Trophoblast cell (in vitro differentiated cells and primary cell): ENCODE measurements at regions not wholly inside any gene's neighbourhood (a gene's known extent, or its start where the extent isn't known, plus 50 kb on each side); places are given as distances from the start of the nearest gene placed in this dataset.

ENCODE experiments used
- DNase-seq, 2 donors: peaks; one replicate each; pipeline ENCODE4 v3.0.0-alpha.2; 2016
- H2AFZ ChIP-seq: 2 replicates; pipeline ENCODE4 v1.6.1; 2013; ENCODE audit warnings: low read length, moderate library complexity, mild to moderate bottlenecking; ENCODE audit not compliant: insufficient read depth, poor library complexity
- H2AK5ac ChIP-seq: 2 replicates; pipeline ENCODE4 v1.6.1; 2013; ENCODE audit warnings: mild to moderate bottlenecking, low read length
- H2BK120ac ChIP-seq: 2 replicates; pipeline ENCODE4 v1.6.1; 2013; ENCODE audit warnings: low read length, mild to moderate bottlenecking, moderate library complexity; ENCODE audit not compliant: insufficient read depth, poor library complexity
- H2BK12ac ChIP-seq: 2 replicates; pipeline ENCODE4 v1.6.1; 2013; ENCODE audit warnings: mild to moderate bottlenecking, low read length, moderate library complexity
- H2BK5ac ChIP-seq: 2 replicates; pipeline ENCODE4 v1.6.1; 2013; ENCODE audit warnings: low read length, low read depth, moderate library complexity, mild to moderate bottlenecking; ENCODE audit not compliant: poor library complexity
- H3K14ac ChIP-seq: 2 replicates; pipeline ENCODE4 v1.6.1; 2013; ENCODE audit warnings: mild to moderate bottlenecking, low read length
- H3K18ac ChIP-seq: 2 replicates; pipeline ENCODE4 v1.6.1; 2013; ENCODE audit warnings: mild to moderate bottlenecking, low read length
- H3K23ac ChIP-seq: 2 replicates; pipeline ENCODE4 v1.6.1; 2013; ENCODE audit warnings: low read length
- H3K27ac ChIP-seq: 2 replicates; pipeline ENCODE4 v1.5.1; 2013; ENCODE audit warnings: low read depth, mild to moderate bottlenecking, inconsistent platforms, low read length, moderate library complexity
- H3K27me3 ChIP-seq: 2 replicates; pipeline ENCODE4 v1.6.1; 2013; ENCODE audit warnings: inconsistent platforms, mild to moderate bottlenecking, low read length, moderate library complexity; ENCODE audit not compliant: insufficient read depth
- H3K36me3 ChIP-seq, 2 experiments: 1 replicate in 1 of 2; 2 replicates in 1 of 2; pipeline ENCODE4 v1.6.1; 2013; ENCODE audit warnings: low read length in 2 of 2, mild to moderate bottlenecking in 2 of 2, moderate library complexity in 1 of 2; ENCODE audit not compliant: insufficient read depth in 2 of 2, control insufficient read depth in 1 of 2
- H3K4ac ChIP-seq: 2 replicates; pipeline ENCODE4 v1.6.1; 2013; ENCODE audit warnings: low read depth, mild to moderate bottlenecking, low read length, moderate library complexity
- H3K4me1 ChIP-seq, 2 experiments: 1 replicate in 1 of 2; 2 replicates in 1 of 2; pipeline ENCODE4 v1.6.1; 2013; ENCODE audit warnings: low read length in 2 of 2, mild to moderate bottlenecking in 2 of 2, moderate library complexity in 1 of 2; ENCODE audit not compliant: insufficient read depth in 2 of 2, control insufficient read depth in 1 of 2
- H3K4me2 ChIP-seq: 2 replicates; pipeline ENCODE4 v1.6.1; 2013; ENCODE audit warnings: inconsistent platforms, mild to moderate bottlenecking, low read length, moderate library complexity
- H3K4me3 ChIP-seq: 2 replicates; pipeline ENCODE4 v1.5.1; 2013; ENCODE audit warnings: mild to moderate bottlenecking, low read depth, low read length, inconsistent platforms
- H3K79me1 ChIP-seq: one replicate; pipeline ENCODE4 v1.6.1; 2013; ENCODE audit warnings: low read length
- H3K79me2 ChIP-seq: 2 replicates; pipeline ENCODE4 v1.6.1; 2013; ENCODE audit warnings: low read length, mild to moderate bottlenecking; ENCODE audit not compliant: control insufficient read depth, insufficient read depth, poor library complexity
- H3K9ac ChIP-seq: 2 replicates; pipeline ENCODE4 v1.6.1; 2013; ENCODE audit warnings: mild to moderate bottlenecking, low read length
- H3K9me3 ChIP-seq: 2 replicates; pipeline ENCODE4 v1.6.1; 2013; ENCODE audit warnings: low read depth, mild to moderate bottlenecking, control low read depth, inconsistent platforms, low read length; ENCODE audit not compliant: insufficient read depth
- H4K12ac ChIP-seq: 2 replicates; pipeline ENCODE4 v1.6.1; 2013; ENCODE audit warnings: low read depth, mild to moderate bottlenecking, low read length, moderate library complexity
- H4K8ac ChIP-seq: 2 replicates; pipeline ENCODE4 v1.6.1; 2013; ENCODE audit warnings: low read depth, mild to moderate bottlenecking, low read length, moderate library complexity
- H4K91ac ChIP-seq: one replicate; pipeline ENCODE4 v1.6.1; 2013; ENCODE audit warnings: low read depth, mild to moderate bottlenecking, low read length, moderate library complexity
- WGBS: extraction: QIAGEN DNeasy Blood & Tissue Kit; methylation state at CpG from one replicate; pipeline ENCODE4 v1.1.7; 2013; ENCODE audit warnings: missing lambda C conversion rate; ENCODE audit not compliant: insufficient read length, insufficient coverage; ENCODE audit errors: extremely low coverage; 5-methylcytosine and 5-hydroxymethylcytosine counted together

DNA sequence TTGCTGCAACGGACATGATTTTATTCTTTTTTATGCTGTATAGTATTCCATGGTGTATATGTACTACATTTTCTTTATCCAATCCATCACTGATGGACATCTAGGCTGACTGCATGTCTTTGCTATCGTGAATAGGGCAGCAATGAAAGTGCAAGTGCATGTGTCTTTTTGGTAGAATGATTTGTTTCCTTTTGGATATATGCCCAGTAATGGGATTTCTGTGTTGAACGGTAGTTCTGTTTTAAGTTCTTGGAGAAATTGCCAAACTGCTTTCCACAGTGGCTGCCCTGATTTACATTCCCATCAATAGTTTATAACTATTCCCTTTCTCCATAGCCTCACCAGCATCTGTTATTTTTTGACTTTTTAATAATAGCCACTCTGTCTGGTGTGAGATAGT, 99.7 kb upstream of the CRIM1 start:
- H3K9ac ChIP-seq, result no peak overlapping the region
- WGBS, result no CpG with 5 or more reads among the region's 3 CpGs
- H3K4me1 ChIP-seq, result no peaks in the 10 kb centered on the region

GRCh38 chr2:36253086-36253485, 102.5 kb upstream of the CRIM1 start:
- H3K14ac ChIP-seq, result no peak overlapping the region
- H3K79me2 ChIP-seq, result no peaks in the 10 kb centered on the region
- H3K79me1 ChIP-seq, result no peaks in the 10 kb centered on the region
- H3K4ac ChIP-seq, result no peak overlapping the region
- no peaks in the 10 kb centered on the region for H3K27me3 ChIP-seq
- WGBS, result no CpG with 5 or more reads among the region's 5 CpGs
- no peak overlapping the region for H2BK12ac ChIP-seq
- no peak overlapping the region for H2AFZ ChIP-seq
- H2BK120ac ChIP-seq, result no peak overlapping the region
- H3K4me2 ChIP-seq, result no peak overlapping the region
- no peak overlapping the region for H3K18ac ChIP-seq
- no peak overlapping the region for H4K8ac ChIP-seq
- H3K27ac ChIP-seq, result no peak overlapping the region
- H3K36me3 ChIP-seq, result no peaks in the 10 kb centered on the region
- no peak for DNase-seq
- H3K9ac ChIP-seq, result no peak overlapping the region
- H2AK5ac ChIP-seq, result no peak overlapping the region
- no peak overlapping the region for H3K4me3 ChIP-seq
- H3K23ac ChIP-seq, result no peak overlapping the region
- no peak overlapping the region for H4K91ac ChIP-seq
- H2BK5ac ChIP-seq, result no peak overlapping the region
- H4K12ac ChIP-seq, result no peak overlapping the region
- H3K9me3 ChIP-seq, result no peaks in the 10 kb centered on the region
- H3K4me1 ChIP-seq, result no peaks in the 10 kb centered on the region

More for the DNA sequence above, 99.7 kb upstream of the CRIM1 start:
- Histone ChIP-seq H2BK5ac (no peak overlapping the region), H3K4me3 (no peak overlapping the region), H2AFZ (no peak overlapping the region), H3K27ac (no peak overlapping the region), H3K23ac (no peak overlapping the region), H3K79me2 (no peaks in the 10 kb centered on the region), H3K36me3 (no peaks in the 10 kb centered on the region), H3K4me2 (no peak overlapping the region), H2AK5ac (no peak overlapping the region), H3K4ac (no peak overlapping the region), H3K79me1 (no peaks in the 10 kb centered on the region), H3K9me3 (no peaks in the 10 kb centered on the region), H4K8ac (no peak overlapping the region), H4K91ac (no peak overlapping the region), H4K12ac (no peak overlapping the region), H2BK12ac (no peak overlapping the region), H3K18ac (no peak overlapping the region), H2BK120ac (no peak overlapping the region), H3K14ac (no peak overlapping the region), H3K27me3 (no peaks in the 10 kb centered on the region)
- no peak for DNase-seq

DNA sequence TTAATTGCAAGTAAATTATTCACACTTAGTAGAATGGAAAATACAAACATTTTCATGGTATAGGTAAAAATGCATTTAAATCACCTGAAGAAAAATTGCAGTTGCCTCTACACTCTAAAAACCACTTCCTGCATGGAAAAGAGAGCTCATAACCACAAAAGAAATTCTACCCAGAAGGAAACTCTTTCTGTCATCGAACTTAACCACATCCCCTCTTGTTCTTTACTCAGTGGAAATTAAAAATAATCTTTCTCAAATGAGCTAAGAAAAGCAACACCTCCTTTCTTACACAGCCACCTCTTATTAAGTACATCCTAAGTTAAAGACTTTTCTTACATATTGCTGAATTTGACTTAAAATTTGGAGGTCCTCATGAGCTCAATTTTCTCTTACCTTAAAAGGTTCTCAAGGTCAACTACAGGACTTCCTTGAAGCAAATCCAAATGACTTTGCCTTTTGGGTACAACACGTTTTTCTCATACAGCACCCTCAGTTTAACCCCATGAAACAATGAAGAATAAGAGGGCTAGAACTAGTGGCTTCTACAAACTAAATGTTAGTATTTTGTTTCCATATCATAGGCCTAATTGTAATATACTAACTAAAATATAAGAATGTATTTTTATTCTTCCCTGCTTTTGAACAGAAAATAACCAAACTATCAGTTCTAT, 109.1 kb upstream of the CRIM1 start:
- no peak overlapping the region for H2BK120ac ChIP-seq
- H3K79me1 ChIP-seq, result no peaks in the 10 kb centered on the region
- H3K18ac ChIP-seq, result no peak overlapping the region
- no peak overlapping the region for H3K4me2 ChIP-seq
- H4K8ac ChIP-seq, result no peak overlapping the region
- no peak overlapping the region for H3K4me3 ChIP-seq
- H3K79me2 ChIP-seq, result no peaks in the 10 kb centered on the region
- no peak overlapping the region for H2AK5ac ChIP-seq
- H4K12ac ChIP-seq, result no peak overlapping the region
- H4K91ac ChIP-seq, result no peak overlapping the region
- H3K36me3 ChIP-seq, result no peaks in the 10 kb centered on the region
- no peak overlapping the region for H2BK5ac ChIP-seq
- no peak overlapping the region for H3K27ac ChIP-seq
- H3K9ac ChIP-seq, result no peak overlapping the region
- H3K23ac ChIP-seq, result no peak overlapping the region
- H3K14ac ChIP-seq, result no peak overlapping the region
- no peak overlapping the region for H2BK12ac ChIP-seq
- no peaks in the 10 kb centered on the region for H3K9me3 ChIP-seq
- H3K4ac ChIP-seq, result no peak overlapping the region
- H3K4me1 ChIP-seq, result no peaks in the 10 kb centered on the region
- WGBS, result no CpG with 5 or more reads among the region's 2 CpGs
- H3K27me3 ChIP-seq, result no peaks in the 10 kb centered on the region
- H2AFZ ChIP-seq, result no peak overlapping the region
- DNase-seq, result no peak

GRCh38 chr2:36245651-36246050, 109.9 kb upstream of the CRIM1 start:
- H3K4me3 ChIP-seq, result no peak overlapping the region
- H3K4ac ChIP-seq, result no peak overlapping the region
- no peak overlapping the region for H3K23ac ChIP-seq
- H3K4me1 ChIP-seq, result no peaks in the 10 kb centered on the region
- no peak overlapping the region for H2BK5ac ChIP-seq
- H4K8ac ChIP-seq, result no peak overlapping the region
- no peaks in the 10 kb centered on the region for H3K27me3 ChIP-seq
- H3K4me2 ChIP-seq, result no peak overlapping the region
- no peaks in the 10 kb centered on the region for H3K79me2 ChIP-seq
- no peak overlapping the region for H4K91ac ChIP-seq
- H3K27ac ChIP-seq, result no peak overlapping the region
- no peak overlapping the region for H2BK12ac ChIP-seq
- H3K9ac ChIP-seq, result no peak overlapping the region
- H2BK120ac ChIP-seq, result no peak overlapping the region
- no peak overlapping the region for H3K18ac ChIP-seq
- no peak overlapping the region for H4K12ac ChIP-seq
- H3K14ac ChIP-seq, result no peak overlapping the region
- H3K79me1 ChIP-seq, result no peaks in the 10 kb centered on the region
- H3K36me3 ChIP-seq, result no peaks in the 10 kb centered on the region
- H2AK5ac ChIP-seq, result no peak overlapping the region
- H2AFZ ChIP-seq, result no peak overlapping the region
- DNase-seq, result no peak
- no peaks in the 10 kb centered on the region for H3K9me3 ChIP-seq
- WGBS, result no CpG with 5 or more reads among the region's 2 CpGs
